HEK293 (cell line): ENCODE measurements at regions not wholly inside any gene's neighbourhood (a gene's known extent, or its start where the extent isn't known, plus 50 kb on each side); places are given as distances from the start of the nearest gene placed in this dataset.

Experiments used
- CTCF ChIA-PET: fragments of 350-600 bp; formaldehyde crosslinking; extraction: SDS; loops from one replicate; lab custom pipeline; 2021; ENCODE audit warnings: antibody characterized with exemption; lab: Yijun Ruan, JAX
- POLR2A ChIA-PET: fragments of 300-600 bp; formaldehyde crosslinking; extraction: SDS; loops from one replicate; lab custom pipeline; 2020; ENCODE audit warnings: antibody characterized with exemption, inconsistent platforms; lab: Yijun Ruan, JAX
- H3K27ac ChIP-seq: fragments of 200-500 bp; sonication (Bioruptor generic); 2 replicates; pipeline ENCODE4 v1.5.1; 2014; ENCODE audit warnings: low read depth, low read length, control low read depth, inconsistent platforms; ENCODE audit errors: extremely low read depth
- H3K36me3 ChIP-seq, 2 experiments: fragments of 200-500 bp in 1 of 2; sonication (Bioruptor generic) in 1 of 2; 1 replicate in 1 of 2; 2 replicates in 1 of 2; pipeline ENCODE4 v1.5.1; 2014 to 2017; ENCODE audit warnings: inconsistent platforms in 2 of 2, low read length in 2 of 2; ENCODE audit not compliant: control insufficient read depth in 2 of 2, insufficient read depth in 1 of 2
- H3K4me1 ChIP-seq: fragments of 200-500 bp; sonication (Bioruptor generic); 2 replicates; pipeline ENCODE4 v1.5.1; 2014; ENCODE audit warnings: mild to moderate bottlenecking, low read length, inconsistent platforms; ENCODE audit not compliant: control insufficient read depth, insufficient read depth
- H3K4me3 ChIP-seq: 2 replicates; pipeline ENCODE4 v1.5.1; 2011; ENCODE audit warnings: low read depth, mild to moderate bottlenecking, control low read depth, low read length, moderate library complexity
- H3K9me3 ChIP-seq: fragments of 200-500 bp; sonication (Bioruptor generic); 2 replicates; pipeline ENCODE4 v1.5.1; 2014; ENCODE audit warnings: low read depth, low read length, inconsistent platforms; ENCODE audit not compliant: control insufficient read depth, insufficient read depth
- GLIS1 ChIP-seq: fragments of 450-650 bp; formaldehyde crosslinking; IDR thresholded peaks from 2 replicates; pipeline ENCODE4 v1.5.1; 2016; ENCODE audit warnings: missing biosample characterization, missing genetic modification characterization
- GLIS2 ChIP-seq: fragments of 450-650 bp; formaldehyde crosslinking; IDR thresholded peaks from 2 replicates; pipeline ENCODE4 v1.5.1; 2016; ENCODE audit warnings: missing biosample characterization, missing genetic modification characterization
- HOXD13 ChIP-seq: sonication (generic); formaldehyde crosslinking; IDR thresholded peaks from 2 replicates; pipeline ENCODE4 v1.8.0; 2022; ENCODE audit warnings: missing genetic modification reagents, borderline replicate concordance
- MEIS1 ChIP-seq: sonication (generic); formaldehyde crosslinking; IDR thresholded peaks from 2 replicates; pipeline ENCODE4 v1.8.1; 2022; ENCODE audit warnings: missing genetic modification reagents, mild to moderate bottlenecking, borderline replicate concordance
- OVOL3 ChIP-seq: fragments of 450-650 bp; formaldehyde crosslinking; IDR thresholded peaks from 2 replicates; pipeline ENCODE4 v1.5.1; 2016; ENCODE audit warnings: missing biosample characterization, missing genetic modification characterization
- PBX3 ChIP-seq: sonication (generic); formaldehyde crosslinking; IDR thresholded peaks from 2 replicates; pipeline ENCODE4 v1.8.1; 2022; ENCODE audit warnings: mild to moderate bottlenecking, moderate library complexity, missing genetic modification reagents
- SALL2 ChIP-seq: fragments of 450-650 bp; formaldehyde crosslinking; IDR thresholded peaks from 2 replicates; pipeline ENCODE4 v1.5.0; 2017; ENCODE audit warnings: missing biosample characterization, mild to moderate bottlenecking, missing genetic modification characterization, borderline replicate concordance
- SCRT1 ChIP-seq: fragments of 450-650 bp; formaldehyde crosslinking; IDR thresholded peaks from 2 replicates; pipeline ENCODE4 v1.5.1; 2016; ENCODE audit warnings: missing biosample characterization, missing genetic modification characterization, borderline replicate concordance
- ZBTB48 ChIP-seq: fragments of 450-650 bp; formaldehyde crosslinking; IDR thresholded peaks from 2 replicates; pipeline ENCODE4 v1.5.1; 2016; ENCODE audit warnings: missing biosample characterization, missing genetic modification characterization
- ZIC2 ChIP-seq: fragments of 450-650 bp; formaldehyde crosslinking; IDR thresholded peaks from 2 replicates; pipeline ENCODE4 v1.5.1; 2016; ENCODE audit warnings: missing biosample characterization, missing genetic modification characterization
- ZNF112 ChIP-seq: fragments of 450-650 bp; formaldehyde crosslinking; IDR thresholded peaks from 2 replicates; pipeline ENCODE4 v1.5.0; 2017; ENCODE audit warnings: missing biosample characterization, missing genetic modification characterization
- ZNF121 ChIP-seq: fragments of 450-650 bp; formaldehyde crosslinking; IDR thresholded peaks from 2 replicates; pipeline ENCODE4 v1.5.1; 2016; ENCODE audit warnings: missing biosample characterization, missing genetic modification characterization
- ZNF155 ChIP-seq: fragments of 450-650 bp; formaldehyde crosslinking; IDR thresholded peaks from 2 replicates; pipeline ENCODE4 v1.5.1; 2016; ENCODE audit warnings: missing biosample characterization, missing genetic modification characterization
- ZNF174 ChIP-seq: fragments of 450-650 bp; formaldehyde crosslinking; IDR thresholded peaks from 2 replicates; pipeline ENCODE4 v1.5.0; 2017; ENCODE audit warnings: missing biosample characterization, mild to moderate bottlenecking, missing genetic modification characterization
- ZNF19 ChIP-seq: fragments of 450-650 bp; formaldehyde crosslinking; IDR thresholded peaks from 2 replicates; pipeline ENCODE4; 2016; ENCODE audit warnings: missing biosample characterization, missing genetic modification characterization, low read depth
- ZNF239 ChIP-seq: fragments of 450-650 bp; formaldehyde crosslinking; IDR thresholded peaks from 2 replicates; pipeline ENCODE4 v1.5.1; 2016; ENCODE audit warnings: missing biosample characterization, missing genetic modification characterization
- ZNF37A ChIP-seq: fragments of 450-650 bp; IDR thresholded peaks from 2 replicates; pipeline ENCODE4 v1.5.1; 2018; ENCODE audit warnings: missing biosample characterization, missing genetic modification characterization
- ZNF394 ChIP-seq: fragments of 450-650 bp; formaldehyde crosslinking; IDR thresholded peaks from 2 replicates; pipeline ENCODE4 v1.5.1; 2016; ENCODE audit warnings: missing biosample characterization, missing genetic modification characterization, mild to moderate bottlenecking, moderate library complexity, borderline replicate concordance
- ZNF549 ChIP-seq: fragments of 450-650 bp; IDR thresholded peaks from 2 replicates; pipeline ENCODE4 v1.5.1; 2018; ENCODE audit warnings: missing biosample characterization, missing genetic modification characterization, mild to moderate bottlenecking, inconsistent platforms, moderate library complexity
- ZNF585B ChIP-seq: fragments of 450-650 bp; formaldehyde crosslinking; IDR thresholded peaks from 2 replicates; pipeline ENCODE4 v1.5.1; 2016; ENCODE audit warnings: missing biosample characterization, missing genetic modification characterization
- ZNF624 ChIP-seq: fragments of 450-650 bp; formaldehyde crosslinking; IDR thresholded peaks from 2 replicates; pipeline ENCODE4 v1.5.1; 2017; ENCODE audit warnings: missing biosample characterization, missing genetic modification characterization
- ZNF664 ChIP-seq: fragments of 450-650 bp; formaldehyde crosslinking; IDR thresholded peaks from 2 replicates; pipeline ENCODE4 v1.5.1; 2016; ENCODE audit warnings: missing biosample characterization, missing genetic modification characterization
- ZNF791 ChIP-seq: fragments of 450-650 bp; formaldehyde crosslinking; IDR thresholded peaks from 2 replicates; pipeline ENCODE4 v1.5.1; 2016; ENCODE audit warnings: missing biosample characterization, missing genetic modification characterization
- TF ChIP-seq, protein P1 (sequence below): fragments of 450-650 bp; formaldehyde crosslinking; IDR thresholded peaks from 2 replicates; pipeline ENCODE4 v1.5.1; 2017; ENCODE audit warnings: missing biosample characterization, missing genetic modification characterization
- TF ChIP-seq, protein P2 (sequence below): fragments of 450-650 bp; formaldehyde crosslinking; IDR thresholded peaks from 2 replicates; pipeline ENCODE4 v1.5.1; 2016; ENCODE audit warnings: missing biosample characterization, missing genetic modification characterization
- TF ChIP-seq, protein P3 (sequence below): fragments of 450-650 bp; formaldehyde crosslinking; IDR thresholded peaks from 2 replicates; pipeline ENCODE4 v1.5.1; 2016; ENCODE audit warnings: missing biosample characterization, missing genetic modification characterization

- TF ChIP-seq, protein P1, sequence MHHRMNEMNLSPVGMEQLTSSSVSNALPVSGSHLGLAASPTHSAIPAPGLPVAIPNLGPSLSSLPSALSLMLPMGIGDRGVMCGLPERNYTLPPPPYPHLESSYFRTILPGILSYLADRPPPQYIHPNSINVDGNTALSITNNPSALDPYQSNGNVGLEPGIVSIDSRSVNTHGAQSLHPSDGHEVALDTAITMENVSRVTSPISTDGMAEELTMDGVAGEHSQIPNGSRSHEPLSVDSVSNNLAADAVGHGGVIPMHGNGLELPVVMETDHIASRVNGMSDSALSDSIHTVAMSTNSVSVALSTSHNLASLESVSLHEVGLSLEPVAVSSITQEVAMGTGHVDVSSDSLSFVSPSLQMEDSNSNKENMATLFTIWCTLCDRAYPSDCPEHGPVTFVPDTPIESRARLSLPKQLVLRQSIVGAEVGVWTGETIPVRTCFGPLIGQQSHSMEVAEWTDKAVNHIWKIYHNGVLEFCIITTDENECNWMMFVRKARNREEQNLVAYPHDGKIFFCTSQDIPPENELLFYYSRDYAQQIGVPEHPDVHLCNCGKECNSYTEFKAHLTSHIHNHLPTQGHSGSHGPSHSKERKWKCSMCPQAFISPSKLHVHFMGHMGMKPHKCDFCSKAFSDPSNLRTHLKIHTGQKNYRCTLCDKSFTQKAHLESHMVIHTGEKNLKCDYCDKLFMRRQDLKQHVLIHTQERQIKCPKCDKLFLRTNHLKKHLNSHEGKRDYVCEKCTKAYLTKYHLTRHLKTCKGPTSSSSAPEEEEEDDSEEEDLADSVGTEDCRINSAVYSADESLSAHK (tag by site-specific recombination): no peak
These were observed 82.9 kb upstream of the NLGN4X start (continued) for GRCh38 chrX:6311540-6311939.

DNA sequence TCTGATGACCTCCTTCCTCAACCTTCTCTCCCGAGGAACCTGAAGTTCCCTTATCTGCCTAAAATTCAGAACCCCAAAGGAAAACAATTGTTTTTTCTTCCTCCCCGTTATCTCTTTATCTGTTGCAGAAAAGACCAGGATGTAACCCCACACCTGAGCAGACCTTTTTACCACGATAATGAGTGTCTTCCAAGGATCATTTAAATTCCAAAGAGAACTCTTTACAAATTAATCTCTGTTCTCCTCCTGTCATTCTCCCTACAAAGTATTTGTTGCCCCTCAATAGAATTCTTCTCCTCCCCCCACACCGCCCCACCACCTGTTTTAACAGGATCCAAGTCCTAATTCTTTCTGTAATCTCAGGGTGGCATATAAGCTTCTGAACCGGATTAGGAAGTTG lies 78.5 kb upstream of the NLGN4X start:
- H3K4me3 ChIP-seq: no peak overlapping the region
- TF ChIP-seq, protein P2, sequence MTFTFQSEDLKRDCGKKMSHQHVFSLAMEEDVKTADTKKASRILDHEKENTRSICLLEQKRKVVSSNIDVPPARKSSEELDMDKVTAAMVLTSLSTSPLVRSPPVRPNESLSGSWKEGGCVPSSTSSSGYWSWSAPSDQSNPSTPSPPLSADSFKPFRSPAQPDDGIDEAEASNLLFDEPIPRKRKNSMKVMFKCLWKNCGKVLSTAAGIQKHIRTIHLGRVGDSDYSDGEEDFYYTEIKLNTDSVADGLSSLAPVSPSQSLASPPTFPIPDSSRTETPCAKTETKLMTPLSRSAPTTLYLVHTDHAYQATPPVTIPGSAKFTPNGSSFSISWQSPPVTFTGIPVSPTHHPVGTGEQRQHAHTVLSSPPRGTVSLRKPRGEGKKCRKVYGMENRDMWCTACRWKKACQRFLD (tag by site-specific recombination): no peak
- TF ChIP-seq ZNF624 (tag by site-specific recombination) (no peak), PBX3 (no peak), ZNF791 (tag by site-specific recombination) (no peak), GLIS1 (tag by site-specific recombination) (no peak), SCRT1 (tag by site-specific recombination) (no peak), ZNF121 (tag by site-specific recombination) (no peak), ZBTB48 (tag by site-specific recombination) (no peak), ZNF664 (tag by site-specific recombination) (no peak), MEIS1 (no peak), SALL2 (tag by site-specific recombination) (no peak), ZNF394 (tag by site-specific recombination) (no peak), OVOL3 (tag by site-specific recombination) (no peak), GLIS2 (tag by site-specific recombination) (no peak), ZNF112 (tag by site-specific recombination) (no peak)
- TF ChIP-seq, protein P3, sequence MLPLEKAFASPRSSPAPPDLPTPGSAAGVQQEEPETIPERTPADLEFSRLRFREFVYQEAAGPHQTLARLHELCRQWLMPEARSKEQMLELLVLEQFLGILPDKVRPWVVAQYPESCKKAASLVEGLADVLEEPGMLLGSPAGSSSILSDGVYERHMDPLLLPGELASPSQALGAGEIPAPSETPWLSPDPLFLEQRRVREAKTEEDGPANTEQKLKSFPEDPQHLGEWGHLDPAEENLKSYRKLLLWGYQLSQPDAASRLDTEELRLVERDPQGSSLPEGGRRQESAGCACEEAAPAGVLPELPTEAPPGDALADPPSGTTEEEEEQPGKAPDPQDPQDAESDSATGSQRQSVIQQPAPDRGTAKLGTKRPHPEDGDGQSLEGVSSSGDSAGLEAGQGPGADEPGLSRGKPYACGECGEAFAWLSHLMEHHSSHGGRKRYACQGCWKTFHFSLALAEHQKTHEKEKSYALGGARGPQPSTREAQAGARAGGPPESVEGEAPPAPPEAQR (tag by site-specific recombination): no peak
- H3K36me3 ChIP-seq: no peaks in the 10 kb centered on the region
- no peak overlapping the region for H3K27ac ChIP-seq
- no peaks in the 10 kb centered on the region for H3K4me1 ChIP-seq
- no peaks in the 10 kb centered on the region for H3K9me3 ChIP-seq
- ChIA-PET CTCF (no interaction called here), POLR2A (no interaction called here)

DNA sequence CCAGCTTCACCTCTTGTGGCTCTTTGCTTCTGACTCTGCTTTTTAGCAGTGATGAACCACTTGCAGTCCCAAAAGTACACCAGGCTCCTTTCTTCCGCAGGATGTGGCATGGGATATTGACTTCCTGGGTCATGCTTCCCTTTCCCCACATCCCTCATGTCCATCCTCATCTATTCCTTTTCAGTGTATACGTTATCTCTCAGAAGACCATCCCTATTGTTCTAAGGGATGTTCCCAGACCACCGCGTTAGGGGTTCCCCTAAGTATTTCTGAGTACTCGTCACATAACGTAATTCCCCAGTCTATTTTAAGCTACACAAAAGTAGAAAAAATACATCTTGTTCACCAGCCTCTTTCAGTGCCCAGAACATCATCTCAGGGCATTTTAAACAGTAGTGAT lies 71.1 kb upstream of the NLGN4X start:
- ChIA-PET CTCF (no interaction called here), POLR2A (no interaction called here)
- no peaks in the 10 kb centered on the region for H3K4me1 ChIP-seq
- H3K36me3 ChIP-seq: no peaks in the 10 kb centered on the region
- TF ChIP-seq ZNF19 (no peak), ZNF174 (tag by site-specific recombination) (no peak), ZNF585B (no peak), ZNF239 (no peak), ZNF549 (tag by site-specific recombination) (no peak), ZNF155 (tag by site-specific recombination) (no peak), ZIC2 (tag by site-specific recombination) (no peak), HOXD13 (CRISPR knock-in tag) (no peak), ZNF37A (tag by site-specific recombination) (no peak)
- TF ChIP-seq, all 188 proteins: peak for 0
- Histone ChIP-seq H3K4me3 (no peak overlapping the region), H3K9me3 (no peaks in the 10 kb centered on the region), H3K27ac (no peak overlapping the region)
